GM18498 (cell line): ENCODE measurements at regions not wholly inside any gene's neighbourhood (a gene's known extent, or its start where the extent isn't known, plus 50 kb on each side); places are given as distances from the start of the nearest gene placed in this dataset.

ENCODE experiments used
- ATAC-seq: cut with Tn5 transposase; IDR thresholded peaks from one replicate; pipeline ENCODE4 v1.9.1; 2021; ENCODE audit warnings: mild to moderate bottlenecking, moderate library complexity; ENCODE audit not compliant: unreplicated experiment

- ATAC-seq = no peak
Observed at GRCh38 chr20:52654567-52654966, 317.6 kb upstream of the TSHZ2 start.

DNA sequence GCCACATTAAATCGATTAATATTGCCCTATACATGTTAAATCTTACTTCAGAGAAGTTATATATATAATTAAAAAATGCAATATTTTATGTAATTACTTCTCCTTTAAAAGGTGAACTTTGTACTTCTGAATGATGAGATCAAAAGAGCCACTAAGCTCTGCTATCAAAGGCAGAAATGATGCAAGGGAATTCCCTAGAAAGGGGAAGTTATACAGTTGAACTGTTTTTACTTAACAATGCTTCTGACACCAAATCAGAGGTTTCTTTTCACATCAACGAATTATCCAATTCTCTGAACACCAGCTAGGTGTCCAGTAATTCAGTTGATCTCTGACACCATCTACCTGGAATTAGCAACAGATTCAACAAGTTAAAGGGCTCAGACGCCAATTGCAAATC is 319.9 kb upstream of the TSHZ2 start:
- no peak for ATAC-seq

- no peak for ATAC-seq
Observed at GRCh38 chr20:52649727-52650126, 322.4 kb upstream of the TSHZ2 start.

DNA sequence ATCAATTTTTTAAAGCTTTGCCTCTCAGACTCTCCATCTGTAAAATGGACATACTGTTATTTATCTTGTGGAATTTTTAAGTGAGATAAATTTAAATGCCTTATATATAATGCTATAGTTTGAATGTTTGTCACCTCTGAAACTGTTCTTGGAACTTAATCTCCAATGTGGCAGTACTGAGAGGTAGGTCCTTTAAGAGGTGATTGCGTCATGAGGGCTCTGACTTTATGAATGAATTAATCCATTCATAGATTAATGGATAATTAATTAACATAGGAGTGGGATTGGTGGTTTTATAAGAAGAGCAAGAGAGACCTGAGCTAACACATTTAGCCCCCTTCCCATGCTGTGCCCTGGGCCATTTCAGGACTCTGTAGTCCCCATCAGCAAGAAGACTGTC is 326.3 kb upstream of the TSHZ2 start:
- no peak for ATAC-seq

- no peak for ATAC-seq
Observed at GRCh38 chr20:52643034-52643433, 329.1 kb upstream of the TSHZ2 start.

DNA sequence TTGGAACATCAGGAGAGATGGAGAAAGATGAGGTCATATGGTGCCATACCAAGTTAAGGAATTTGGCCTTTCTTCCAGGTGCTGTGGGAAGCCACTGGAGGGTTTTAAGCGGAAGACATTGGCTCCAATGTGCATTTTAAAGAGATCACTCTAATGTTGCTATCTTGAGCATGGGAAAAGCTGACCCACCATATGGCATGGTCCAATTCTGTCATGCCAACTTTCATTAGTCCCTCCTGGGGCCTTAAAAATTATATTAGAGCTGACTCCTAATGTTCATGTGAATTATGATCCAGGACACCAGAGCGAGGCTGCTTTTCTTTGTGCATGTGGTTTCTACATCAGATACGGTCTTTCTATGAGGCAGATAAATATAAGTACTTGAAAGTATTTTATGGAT is 335.0 kb upstream of the TSHZ2 start:
- ATAC-seq = no peak

DNA sequence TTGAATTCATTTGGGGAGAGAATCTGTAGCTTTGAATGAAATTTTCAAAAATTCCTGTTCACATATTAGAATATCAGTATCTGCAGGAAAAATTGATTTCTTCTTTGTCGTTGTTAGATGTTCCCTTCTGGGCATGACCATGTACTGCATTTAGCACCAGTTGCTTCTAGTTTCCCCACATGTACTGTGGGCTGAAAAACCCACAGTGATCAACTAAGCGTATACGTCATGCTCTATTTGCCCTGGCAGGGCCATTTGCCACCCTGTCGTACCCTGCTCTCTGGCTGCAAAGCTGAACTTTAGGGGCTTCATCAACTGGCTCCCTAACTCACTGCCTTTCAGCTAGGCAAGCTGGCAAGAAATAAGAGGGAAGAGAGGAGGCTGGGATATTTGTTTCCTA is 340.7 kb upstream of the TSHZ2 start:
- ATAC-seq = no peak

GRCh38 chr20:52630138-52630537 is 342.0 kb upstream of the TSHZ2 start:
- ATAC-seq = no peak

DNA sequence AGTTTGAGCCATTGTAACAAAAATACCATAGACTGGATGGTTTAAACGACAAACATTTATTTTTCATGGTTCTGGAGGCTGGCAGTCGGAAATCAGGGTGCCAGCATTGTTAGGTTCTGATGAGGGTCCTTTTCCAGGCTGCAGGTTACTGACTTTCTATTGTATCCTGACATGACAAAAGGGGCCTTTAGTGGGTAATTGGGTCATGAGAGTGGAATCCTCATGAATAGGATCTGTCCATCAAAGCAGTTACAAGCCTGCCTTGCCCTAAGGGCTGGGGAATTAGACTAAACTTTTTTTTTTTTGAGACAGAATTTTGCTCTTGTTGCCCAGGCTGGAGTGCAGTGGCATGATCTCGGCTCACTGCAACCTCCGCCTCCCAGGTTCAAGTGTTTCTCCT is 347.9 kb upstream of the TSHZ2 start:
- no peak for ATAC-seq

GRCh38 chr20:52622081-52622480 is 350.1 kb upstream of the TSHZ2 start:
- no peak for ATAC-seq

- no peak for ATAC-seq
Observed at GRCh38 chr20:52621401-52621800, 350.8 kb upstream of the TSHZ2 start.

- ATAC-seq = no peak
Observed at GRCh38 chr20:52619671-52620070, 352.5 kb upstream of the TSHZ2 start.

- ATAC-seq = no peak
Observed at GRCh38 chr20:52619101-52619500, 353.1 kb upstream of the TSHZ2 start.

GRCh38 chr20:52616629-52617028 is 355.5 kb upstream of the TSHZ2 start:
- ATAC-seq = no peak

- ATAC-seq = no peak
Observed at GRCh38 chr20:52614051-52614863, 357.9 kb upstream of the TSHZ2 start.

DNA sequence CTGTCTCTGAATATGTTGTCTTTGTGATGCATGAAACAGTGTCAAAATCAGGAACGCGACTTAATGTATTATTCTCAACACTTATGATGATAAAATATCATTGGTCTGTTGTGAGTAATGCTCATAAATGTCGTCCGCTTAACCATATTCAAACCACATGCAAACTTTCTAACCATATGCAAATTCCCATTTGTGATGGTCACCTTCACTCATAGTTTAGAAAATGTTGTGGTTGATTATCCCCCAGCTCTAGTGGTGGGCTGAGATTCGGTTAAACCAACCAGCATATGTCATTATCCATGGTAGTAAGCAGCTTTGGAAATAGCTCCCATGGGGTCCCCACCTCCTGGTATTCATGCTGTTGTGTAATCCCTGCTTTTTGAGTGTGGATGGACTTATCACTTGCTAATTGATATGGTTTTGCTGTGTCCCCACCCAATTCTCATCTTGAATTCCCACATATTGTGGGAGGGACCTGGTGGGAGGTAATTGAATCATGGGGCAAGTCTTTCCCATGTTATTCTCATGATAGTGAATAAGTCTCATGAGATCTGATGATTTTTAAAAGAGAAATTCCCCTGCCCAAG is 360.0 kb upstream of the TSHZ2 start:
- ATAC-seq = no peak

GRCh38 chr20:52610749-52611148 is 361.4 kb upstream of the TSHZ2 start:
- no peak for ATAC-seq

DNA sequence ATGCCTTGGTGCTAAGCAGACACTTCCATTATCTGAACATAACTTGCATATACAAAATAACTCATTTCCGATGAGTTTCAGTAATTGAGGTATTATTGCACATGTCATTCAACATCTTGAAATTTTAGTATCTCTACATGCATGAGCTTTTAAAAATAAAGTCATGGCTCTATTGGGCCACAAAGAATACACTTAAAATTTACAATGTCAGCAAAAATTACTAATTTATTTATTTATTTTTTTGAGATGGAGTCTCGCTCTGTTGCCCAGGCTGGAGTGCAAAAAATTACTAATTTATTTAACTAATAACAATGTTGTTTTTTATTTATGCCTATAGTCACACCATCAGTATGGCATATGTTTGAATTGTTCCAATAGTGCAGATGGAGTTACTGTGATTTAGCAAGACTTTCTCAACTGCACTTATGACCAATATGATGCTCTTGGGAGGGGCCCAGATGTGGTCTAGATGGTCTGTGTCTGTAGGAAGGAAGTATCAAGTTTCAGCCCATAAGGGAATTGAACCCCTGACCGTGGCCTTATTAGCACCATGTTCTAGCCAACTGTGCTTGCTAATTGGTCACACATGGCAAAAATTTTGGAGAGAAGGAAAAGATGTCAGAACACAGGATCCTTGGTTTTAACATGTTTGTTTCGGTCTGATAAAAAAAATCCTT is 370.7 kb upstream of the TSHZ2 start:
- ATAC-seq = no peak

DNA sequence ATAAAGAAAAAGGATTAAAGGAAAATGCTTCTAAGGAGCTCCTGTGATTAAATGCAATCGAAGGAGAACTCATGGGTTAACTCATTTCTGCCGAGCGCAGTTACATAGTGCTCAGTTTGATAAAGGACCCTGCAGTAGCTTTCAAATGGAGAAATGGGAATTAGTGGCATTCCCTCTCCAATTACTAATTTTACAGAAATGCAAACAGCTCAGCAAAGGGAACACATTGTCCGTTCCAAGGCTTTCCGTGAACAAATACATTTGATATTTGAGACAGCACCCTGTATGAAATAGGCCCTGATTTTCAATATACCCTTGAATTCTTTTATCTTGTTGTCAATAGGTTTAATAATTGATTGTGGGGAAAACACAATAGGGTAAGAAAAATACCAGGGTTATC is 375.9 kb upstream of the TSHZ2 start:
- ATAC-seq = no peak

GRCh38 chr20:52595518-52595917 is 376.6 kb upstream of the TSHZ2 start:
- ATAC-seq = no peak

GRCh38 chr20:52593654-52594053 is 378.5 kb upstream of the TSHZ2 start:
- no peak for ATAC-seq

DNA sequence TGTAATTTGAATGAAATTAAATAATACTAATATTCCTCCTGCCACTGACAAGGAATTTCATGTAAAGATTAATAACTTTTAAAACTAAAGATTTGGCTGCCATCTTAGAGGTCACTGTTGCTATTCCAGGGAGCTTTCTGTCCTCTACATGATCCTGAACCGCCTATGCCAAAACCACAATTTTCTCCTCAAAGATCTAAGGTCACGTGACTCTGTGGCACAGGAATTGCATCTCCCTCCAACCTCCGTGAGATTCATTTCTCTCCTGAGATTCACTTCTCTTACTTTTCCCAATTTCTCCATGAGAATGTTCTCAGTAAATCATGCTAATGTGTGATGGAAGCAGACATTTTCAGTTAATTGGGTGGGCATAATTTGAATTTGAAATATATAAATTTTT is 379.6 kb upstream of the TSHZ2 start:
- ATAC-seq = no peak
